ENCODE measurements at regions not wholly inside any gene's neighbourhood (a gene's known extent, or its start where the extent isn't known, plus 50 kb on each side); places are given as distances from the start of the nearest gene placed in this dataset.

DNA sequence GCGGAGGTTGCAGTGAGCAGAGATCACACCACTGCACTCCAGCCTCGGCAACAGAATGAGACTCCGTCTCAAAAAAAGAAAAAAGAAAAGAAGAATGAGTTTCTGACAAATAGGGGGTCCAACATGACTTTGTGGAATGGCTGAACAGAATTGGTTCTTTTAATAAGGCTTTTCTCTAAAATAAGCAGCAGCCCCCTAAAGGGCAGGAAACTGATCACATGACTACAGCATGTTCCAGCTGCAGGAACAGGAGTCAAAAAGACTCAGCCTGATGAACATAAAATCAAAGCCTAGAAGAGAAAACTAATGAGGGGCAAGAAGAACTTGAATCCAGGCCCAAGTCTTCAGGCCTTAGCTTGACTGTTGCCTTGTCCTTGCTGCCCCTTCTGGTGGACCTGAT is 89.7 kb upstream of the ARRDC4 start:
- no peaks in the 10 kb centered on the region for H3K36me3 ChIP-seq (replicated peaks; ENCODE audit: low read depth, low read length)
- H3K79me2 ChIP-seq (ENCODE audit: low read length) = no peaks in the 10 kb centered on the region
- no peaks in the 10 kb centered on the region for H3K4me1 ChIP-seq (ENCODE audit: low read length)
- H3K9ac ChIP-seq (ENCODE audit: low read length) = no peak overlapping the region
- no peaks in the 10 kb centered on the region for H3K27me3 ChIP-seq (ENCODE audit: low read depth, low read length)
- no peak overlapping the region for H3K4me3 ChIP-seq (ENCODE audit: low read length)
- no peak for TF ChIP-seq CTCF (IDR thresholded peaks at IDR 0.05; ENCODE audit: low read depth, low read length)
- no peaks in the 10 kb centered on the region for H3K9me3 ChIP-seq (ENCODE audit: insufficient read depth, low read length)
- H4K20me1 ChIP-seq (ENCODE audit: insufficient read depth, low read length) = no peaks in the 10 kb centered on the region
- no peak overlapping the region for H3K4me2 ChIP-seq (ENCODE audit: low read length)
- H2AFZ ChIP-seq (ENCODE audit: low read depth, low read length) = no peak overlapping the region
- H3K27ac ChIP-seq (ENCODE audit: low read length) = no peak overlapping the region

DNA sequence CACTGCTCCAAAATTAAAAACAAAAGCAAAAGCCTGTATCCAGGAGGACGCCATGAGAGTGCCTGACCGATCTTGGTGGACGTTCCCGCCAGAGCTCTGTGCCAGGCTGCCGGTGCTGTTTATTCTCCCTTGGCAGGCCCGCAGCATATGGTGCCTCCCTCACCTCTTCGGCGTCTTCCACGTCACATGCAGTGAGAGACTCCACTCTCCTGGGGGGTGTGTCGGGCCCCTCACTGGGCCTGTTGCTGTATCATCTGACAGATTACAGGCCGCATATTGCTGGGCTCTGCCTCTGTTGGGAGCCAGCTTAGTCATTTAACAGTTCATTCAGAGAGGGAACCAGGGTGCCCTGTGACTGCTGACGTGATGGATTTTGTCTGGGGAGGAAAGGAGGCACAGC is 86.4 kb upstream of the ARRDC4 start:
- Histone ChIP-seq H3K4me1 (ENCODE audit: low read length) (no peaks in the 10 kb centered on the region), H2AFZ (ENCODE audit: low read depth, low read length) (no peak overlapping the region), H4K20me1 (ENCODE audit: insufficient read depth, low read length) (no peaks in the 10 kb centered on the region), H3K4me2 (ENCODE audit: low read length) (no peak overlapping the region), H3K27ac (ENCODE audit: low read length) (no peak overlapping the region), H3K9me3 (ENCODE audit: insufficient read depth, low read length) (no peaks in the 10 kb centered on the region), H3K4me3 (ENCODE audit: low read length) (no peak overlapping the region), H3K36me3 (replicated peaks; ENCODE audit: low read depth, low read length) (no peaks in the 10 kb centered on the region), H3K27me3 (ENCODE audit: low read depth, low read length) (no peaks in the 10 kb centered on the region), H3K9ac (ENCODE audit: low read length) (no peak overlapping the region), H3K79me2 (ENCODE audit: low read length) (no peaks in the 10 kb centered on the region)
- TF ChIP-seq CTCF (IDR thresholded peaks at IDR 0.05; ENCODE audit: low read depth, low read length) (no peak), EZH2phosphoT487 (IDR thresholded peaks at IDR 0.05; ENCODE audit: low read depth) (no peak)

DNA sequence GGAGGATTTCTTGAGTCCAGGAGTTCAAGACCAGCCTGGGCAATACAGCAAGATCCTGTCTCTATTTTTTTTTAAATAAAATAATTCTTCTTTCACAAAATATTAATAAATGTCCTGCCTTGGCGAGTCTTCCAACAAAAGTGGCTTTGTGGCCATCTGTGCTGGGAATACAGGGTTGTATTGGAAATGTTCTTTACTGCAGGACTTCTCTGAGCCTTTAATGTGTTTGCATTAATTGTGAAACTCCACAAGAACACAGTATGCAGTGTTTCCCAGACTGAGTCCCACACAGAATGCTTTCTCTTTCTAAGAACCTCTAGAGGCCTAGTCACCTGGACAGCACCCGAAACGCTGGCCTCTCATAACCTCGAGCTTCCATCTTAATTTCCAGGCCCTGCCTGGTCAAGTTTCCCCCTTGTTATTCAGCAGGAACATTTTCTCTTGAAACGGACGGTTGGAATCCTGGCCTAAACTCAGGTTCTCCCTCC is 85.4 kb upstream of the ARRDC4 start:
- Histone ChIP-seq H3K9ac (ENCODE audit: low read length) (no peak overlapping the region), H3K4me2 (ENCODE audit: low read length) (no peak overlapping the region)

DNA sequence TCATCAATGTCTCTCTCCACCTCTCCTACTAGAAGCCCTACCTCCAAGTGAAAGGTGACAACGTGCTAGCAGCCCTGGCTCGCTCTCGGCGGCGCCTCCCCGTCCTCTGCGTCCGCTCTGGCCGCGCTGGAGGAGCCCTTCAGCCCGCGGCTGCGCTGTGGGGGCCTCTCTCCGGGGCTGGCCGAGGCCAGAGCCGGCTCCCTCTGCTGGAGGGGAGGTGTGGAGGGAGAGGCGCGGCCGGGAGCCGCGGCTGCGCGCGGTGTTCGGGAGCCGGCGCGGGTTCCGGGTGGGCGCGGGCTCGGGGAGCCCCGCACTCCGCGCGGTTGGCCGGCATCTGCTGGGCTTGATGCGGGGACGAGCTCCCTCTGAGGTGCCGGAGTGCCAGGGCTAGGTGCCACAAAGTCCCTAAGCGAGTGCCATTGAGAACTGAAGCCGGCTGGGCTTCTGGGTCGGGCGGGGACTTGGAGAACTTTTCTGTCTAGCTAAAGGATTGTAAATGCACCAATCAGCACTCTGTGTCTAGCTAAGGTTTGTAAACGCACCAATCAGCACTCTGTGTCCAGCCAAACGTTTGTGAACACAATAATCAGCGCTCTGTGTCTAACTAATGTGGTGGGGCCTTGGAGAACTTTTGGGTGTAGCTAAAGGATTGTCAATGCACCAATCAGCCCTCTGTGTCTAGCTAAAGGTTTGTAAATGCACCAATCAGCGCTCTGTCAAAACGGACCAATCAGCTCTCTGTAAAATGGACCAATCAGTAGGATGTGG is 84.8 kb upstream of the ARRDC4 start:
- H3K4me1 ChIP-seq (ENCODE audit: low read length) = no peaks in the 10 kb centered on the region
- no peak overlapping the region for H3K27ac ChIP-seq (ENCODE audit: low read length)
- TF ChIP-seq EZH2phosphoT487 (IDR thresholded peaks at IDR 0.05; ENCODE audit: low read depth) (no peak), CTCF (IDR thresholded peaks at IDR 0.05; ENCODE audit: low read depth, low read length) (no peak)
- no peak overlapping the region for H3K9ac ChIP-seq (ENCODE audit: low read length)
- H2AFZ ChIP-seq (ENCODE audit: low read depth, low read length) = no peak overlapping the region
- H3K9me3 ChIP-seq (ENCODE audit: insufficient read depth, low read length) = no peaks in the 10 kb centered on the region
- H3K4me2 ChIP-seq (ENCODE audit: low read length) = no peak overlapping the region
- H4K20me1 ChIP-seq (ENCODE audit: insufficient read depth, low read length) = no peaks in the 10 kb centered on the region
- no peaks in the 10 kb centered on the region for H3K36me3 ChIP-seq (replicated peaks; ENCODE audit: low read depth, low read length)
- no peaks in the 10 kb centered on the region for H3K79me2 ChIP-seq (ENCODE audit: low read length)
- no peak overlapping the region for H3K4me3 ChIP-seq (ENCODE audit: low read length)
- no peaks in the 10 kb centered on the region for H3K27me3 ChIP-seq (ENCODE audit: low read depth, low read length)

More for the DNA sequence above, 85.4 kb upstream of the ARRDC4 start:
- Histone ChIP-seq H3K4me3 (ENCODE audit: low read length) (no peak overlapping the region), H3K4me1 (ENCODE audit: low read length) (no peaks in the 10 kb centered on the region), H3K36me3 (replicated peaks; ENCODE audit: low read depth, low read length) (no peaks in the 10 kb centered on the region), H3K79me2 (ENCODE audit: low read length) (no peaks in the 10 kb centered on the region), H3K27ac (ENCODE audit: low read length) (no peak overlapping the region), H2AFZ (ENCODE audit: low read depth, low read length) (no peak overlapping the region), H4K20me1 (ENCODE audit: insufficient read depth, low read length) (no peaks in the 10 kb centered on the region), H3K27me3 (ENCODE audit: low read depth, low read length) (no peaks in the 10 kb centered on the region), H3K9me3 (ENCODE audit: insufficient read depth, low read length) (no peaks in the 10 kb centered on the region)
- TF ChIP-seq CTCF (IDR thresholded peaks at IDR 0.05; ENCODE audit: low read depth, low read length) = no peak
- TF ChIP-seq EZH2phosphoT487 (IDR thresholded peaks at IDR 0.05; ENCODE audit: low read depth) = no peak

All from OCI-LY3 (cell line).